ENCODE measurements at regions not wholly inside any gene's neighbourhood (a gene's known extent, or its start where the extent isn't known, plus 50 kb on each side); places are given as distances from the start of the nearest gene placed in this dataset.

- TF ChIP-seq SIN3A (IDR thresholded peaks at IDR 0.05; ENCODE audit: low read depth, low read length): no peak
- no peak for TF ChIP-seq POLR2AphosphoS5 (IDR thresholded peaks at IDR 0.05; ENCODE audit: low read length)
- TF ChIP-seq NFYB (IDR thresholded peaks at IDR 0.05; ENCODE audit: insufficient read depth, low read depth, low read length): no peak
- no peak for TF ChIP-seq CTCF (IDR thresholded peaks at IDR 0.05 in 2 of 3, conservative IDR thresholded peaks at IDR 0.05 in 1 of 3; ENCODE audit: control insufficient read depth in 2 of 3, extremely low read depth in 1 of 3, insufficient read depth in 1 of 3, low read depth in 3 of 3, low read length in 3 of 3)
Observed at GRCh38 chr9:13735181-13735580, 455.7 kb upstream of the MPDZ start.
